Activated T-cell treated with anti-CD3 and anti-CD28 coated beads for 4 hours (primary cell): ENCODE measurements at regions not wholly inside any gene's neighbourhood (a gene's known extent, or its start where the extent isn't known, plus 50 kb on each side); places are given as distances from the start of the nearest gene placed in this dataset.

Experiments used
- DNase-seq: peaks from one replicate; pipeline ENCODE4 v3.0.0-alpha.2; 2020

GRCh38 chr9:96086936-96087571, 211.6 kb downstream of the ERCC6L2 start:
- DNase-seq, result no peak

GRCh38 chr9:96085491-96086143, 210.1 kb downstream of the ERCC6L2 start:
- no peak for DNase-seq

- no peak for DNase-seq
These were observed 208.8 kb downstream of the ERCC6L2 start for GRCh38 chr9:96084331-96084734.

GRCh38 chr9:96082516-96083232, 207.2 kb downstream of the ERCC6L2 start:
- no peak for DNase-seq

GRCh38 chr9:96080364-96080763, 204.9 kb downstream of the ERCC6L2 start:
- DNase-seq, result no peak

- DNase-seq, result no peak
These were observed 204.3 kb downstream of the ERCC6L2 start for GRCh38 chr9:96079779-96080178.

- DNase-seq, result no peak
These were observed 203.5 kb downstream of the ERCC6L2 start for GRCh38 chr9:96078897-96079490.

GRCh38 chr9:96075757-96076156, 200.3 kb downstream of the ERCC6L2 start:
- DNase-seq, result no peak

- DNase-seq, result no peak
These were observed 199.6 kb downstream of the ERCC6L2 start for GRCh38 chr9:96075111-96075510.

GRCh38 chr9:96073531-96074480, 198.3 kb downstream of the ERCC6L2 start:
- no peak for DNase-seq

GRCh38 chr9:96072930-96073329, 197.4 kb downstream of the ERCC6L2 start:
- DNase-seq, result no peak

- DNase-seq, result no peak
These were observed 196.3 kb downstream of the ERCC6L2 start for GRCh38 chr9:96071815-96072124.

GRCh38 chr9:96071076-96071814, 195.8 kb downstream of the ERCC6L2 start:
- no peak for DNase-seq

- no peak for DNase-seq
These were observed 194.2 kb downstream of the ERCC6L2 start for GRCh38 chr9:96069629-96070220.

- no peak for DNase-seq
These were observed 193.0 kb downstream of the ERCC6L2 start for GRCh38 chr9:96068511-96068910.

GRCh38 chr9:96067600-96067999, 192.1 kb downstream of the ERCC6L2 start:
- DNase-seq, result no peak

- no peak for DNase-seq
These were observed 191.5 kb downstream of the ERCC6L2 start for GRCh38 chr9:96067004-96067403.

GRCh38 chr9:96065482-96066251, 190.2 kb downstream of the ERCC6L2 start:
- DNase-seq, result no peak

- DNase-seq, result no peak
These were observed 189.5 kb downstream of the ERCC6L2 start for GRCh38 chr9:96064826-96065481.

GRCh38 chr9:96062854-96063253, 187.4 kb downstream of the ERCC6L2 start:
- no peak for DNase-seq
